Gastroesophageal sphincter (tissue), 4 donors: ENCODE measurements at regions not wholly inside any gene's neighbourhood (a gene's known extent, or its start where the extent isn't known, plus 50 kb on each side); places are given as distances from the start of the nearest gene placed in this dataset.

ENCODE experiments used
- ATAC-seq: fragments of 150-250 bp; one replicate; pipeline ENCODE4 v1.9.1; 2016; ENCODE audit warnings: mild to moderate bottlenecking, moderate library complexity
- H3K27ac ChIP-seq, 4 donors: fragments of 200-600 bp; sonication (generic) in 3 of 4; 1 replicate in 3 of 4; 2 replicates in 1 of 4; pipeline ENCODE4 v1.5.1; 2016 to 2019
- H3K27me3 ChIP-seq: fragments of 200-600 bp; sonication (generic); one replicate; pipeline ENCODE4 v1.5.1; 2019
- H3K36me3 ChIP-seq, 2 donors: fragments of 200-600 bp; sonication (generic); one replicate each; pipeline ENCODE4 v1.5.1; 2019; ENCODE audit warnings: control low read depth in 1 of 2
- H3K4me1 ChIP-seq, 3 donors: fragments of 200-600 bp; sonication (generic); 1 replicate in 2 of 3; 2 replicates in 1 of 3; pipeline ENCODE4 v1.5.1; 2016 to 2019; ENCODE audit warnings: control low read depth in 2 of 3
- H3K4me3 ChIP-seq, 2 donors: fragments of 200-600 bp; sonication (generic); one replicate each; pipeline ENCODE4 v1.5.1; 2019; ENCODE audit warnings: mild to moderate bottlenecking in 1 of 2, moderate library complexity in 1 of 2
- H3K9me3 ChIP-seq, 3 donors: fragments of 200-600 bp; sonication (generic); one replicate each; pipeline ENCODE4 v1.5.1; 2017 to 2019; ENCODE audit warnings: control low read depth in 2 of 3
- CTCF ChIP-seq, 4 experiments: fragments of 200-600 bp in 2 of 4; fragments of 450-650 bp in 2 of 4; sonication (generic) in 1 of 4; IDR thresholded peaks; one replicate each; pipeline ENCODE4 v1.5.1; 2017 to 2019; ENCODE audit warnings: antibody characterized with exemption in 4 of 4, mild to moderate bottlenecking in 2 of 4, moderate library complexity in 2 of 4
- EP300 ChIP-seq: sonication (generic); formaldehyde crosslinking; IDR thresholded peaks from one replicate; pipeline ENCODE4 v1.6.1; 2017; ENCODE audit warnings: antibody characterized with exemption, mild to moderate bottlenecking
- POLR2A ChIP-seq, 2 donors: fragments of 450-650 bp; IDR thresholded peaks; one replicate each; pipeline ENCODE4 v1.6.1; 2017; ENCODE audit warnings: antibody characterized with exemption in 2 of 2, mild to moderate bottlenecking in 2 of 2, moderate library complexity in 1 of 2
- POLR2AphosphoS5 ChIP-seq: sonication (generic); formaldehyde crosslinking; IDR thresholded peaks from one replicate; pipeline ENCODE4 v1.6.1; 2017; ENCODE audit warnings: antibody characterized with exemption
- WGBS, 2 donors: methylation state at CpG; one replicate each; pipeline ENCODE4 v1.1.5; 2018; ENCODE audit warnings: low coverage in 1 of 2; 5-methylcytosine and 5-hydroxymethylcytosine counted together

DNA sequence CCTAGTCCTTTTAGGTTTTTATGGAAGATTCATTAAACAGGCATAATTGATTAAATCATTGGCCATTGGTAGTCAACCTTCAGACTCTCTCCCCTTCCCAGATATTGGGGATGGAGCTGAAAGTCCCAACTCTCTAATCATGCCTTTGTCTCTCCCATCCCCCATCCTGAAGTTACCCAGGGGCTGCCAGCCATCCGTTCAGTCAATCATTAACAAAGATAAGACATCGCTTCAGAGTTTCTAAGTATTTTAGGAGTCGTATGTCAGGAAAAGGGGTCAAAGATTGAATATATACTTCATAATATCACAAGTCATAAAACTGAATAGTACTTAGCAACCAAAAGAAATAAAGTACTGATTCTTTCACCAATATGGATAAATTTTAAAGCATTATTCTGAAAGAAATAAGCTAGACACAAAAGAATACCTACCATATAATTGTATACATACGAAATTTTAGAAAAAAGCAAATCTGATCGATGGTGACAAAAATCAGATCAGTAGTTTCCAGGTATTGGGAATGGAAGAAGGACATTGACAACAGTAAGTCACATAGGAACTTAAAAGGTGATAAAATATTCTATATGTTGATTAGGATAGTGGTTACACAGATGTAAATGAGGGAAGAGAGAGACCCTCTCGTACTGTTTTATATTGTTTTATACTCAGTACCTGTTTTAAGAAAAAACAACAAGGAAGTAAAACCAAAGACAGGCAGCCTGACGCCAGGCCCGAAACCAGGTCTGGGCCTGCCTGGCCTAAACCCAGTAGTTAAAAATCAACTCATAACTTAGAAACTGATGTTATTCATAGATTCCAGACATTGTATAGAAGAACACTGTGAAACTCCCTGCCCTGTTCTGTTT lies 414.4 kb downstream of the DAD1 start:
- no peak overlapping the region for H3K4me3 ChIP-seq
- no peaks in the 10 kb centered on the region for H3K36me3 ChIP-seq
- TF ChIP-seq CTCF (IDR thresholded peaks at IDR 0.05) (no peak), POLR2AphosphoS5 (no peak), POLR2A (IDR thresholded peaks at IDR 0.05) (no peak), EP300 (no peak)
- no peaks in the 10 kb centered on the region for H3K4me1 ChIP-seq
- H3K9me3 ChIP-seq, result no peaks in the 10 kb centered on the region
- 73 to 98% methylated on average over 7 of the region's 8 CpGs for WGBS, 2 donors
- H3K27ac ChIP-seq, result no peak overlapping the region
- no peak for ATAC-seq
- H3K27me3 ChIP-seq, result no peaks in the 10 kb centered on the region

DNA sequence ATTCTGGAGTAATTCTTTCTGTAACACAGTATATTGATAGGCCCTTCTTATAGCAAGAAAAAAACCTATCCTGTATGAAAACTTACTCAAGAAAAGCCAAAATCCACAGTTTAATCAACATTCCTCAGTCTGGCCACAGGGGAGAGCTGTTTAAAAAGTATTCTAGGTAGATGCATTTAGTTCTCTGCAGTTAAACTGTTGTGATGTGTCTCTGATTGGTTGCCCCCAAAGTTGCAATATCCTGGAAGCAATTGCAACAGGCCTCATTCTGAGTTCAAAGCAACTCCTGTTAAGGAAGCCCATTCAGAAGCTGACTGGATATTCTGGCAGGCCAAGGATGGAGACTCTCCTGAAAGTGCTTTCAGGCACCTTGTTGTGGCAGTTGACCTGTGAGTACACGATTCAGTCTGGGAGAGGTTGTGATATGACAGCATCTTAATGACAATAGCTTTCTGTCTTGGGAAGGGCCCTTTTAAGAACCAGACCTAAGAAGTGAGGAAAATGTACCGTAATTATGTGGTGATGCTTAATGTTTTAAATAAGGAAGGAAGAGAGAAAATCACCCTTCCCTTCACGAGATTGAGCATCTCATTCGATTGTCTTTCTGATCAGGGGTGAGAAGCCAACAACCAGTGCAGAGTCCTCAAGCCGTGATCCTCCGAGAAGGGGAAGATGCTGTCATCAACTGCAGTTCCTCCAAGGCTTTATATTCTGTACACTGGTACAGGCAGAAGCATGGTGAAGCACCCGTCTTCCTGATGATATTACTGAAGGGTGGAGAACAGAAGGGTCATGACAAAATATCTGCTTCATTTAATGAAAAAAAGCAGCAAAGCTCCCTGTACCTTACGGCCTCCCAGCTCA lies 420.7 kb downstream of the DAD1 start:
- TF ChIP-seq CTCF (IDR thresholded peaks at IDR 0.05) (no peak), POLR2A (IDR thresholded peaks at IDR 0.05) (no peak), POLR2AphosphoS5 (no peak), EP300 (no peak)
- no peak overlapping the region for H3K4me3 ChIP-seq
- H3K9me3 ChIP-seq, result no peaks in the 10 kb centered on the region
- no peak for ATAC-seq
- peaks cover 5% of the 10 kb centered on the region for H3K27me3 ChIP-seq
- no peaks in the 10 kb centered on the region for H3K36me3 ChIP-seq
- 86 to 96% methylated on average over 3 to 8 of the region's 8 CpGs for WGBS, 2 donors
- no peak overlapping the region for H3K27ac ChIP-seq
- no peaks in the 10 kb centered on the region for H3K4me1 ChIP-seq

- TF ChIP-seq CTCF (IDR thresholded peaks at IDR 0.05), result no peak
- TF ChIP-seq POLR2AphosphoS5, result no peak
- no peak for TF ChIP-seq POLR2A (IDR thresholded peaks at IDR 0.05)
- no peak for TF ChIP-seq EP300
- no peaks in the 10 kb centered on the region for H3K9me3 ChIP-seq
- ATAC-seq, result no peak
Observed at GRCh38 chr14:22164616-22165015, 424.4 kb downstream of the DAD1 start.

GRCh38 chr14:22163051-22163450 lies 426.0 kb downstream of the DAD1 start:
- Histone ChIP-seq H3K27ac (no peak overlapping the region), H3K27me3 (peaks cover 7% of the 10 kb centered on the region), H3K4me3 (no peak overlapping the region), H3K9me3 (no peaks in the 10 kb centered on the region), H3K36me3 (no peaks in the 10 kb centered on the region), H3K4me1 (no peaks in the 10 kb centered on the region)
- TF ChIP-seq EP300, result no peak
- TF ChIP-seq CTCF (IDR thresholded peaks at IDR 0.05), result no peak
- TF ChIP-seq POLR2AphosphoS5, result no peak
- TF ChIP-seq POLR2A (IDR thresholded peaks at IDR 0.05), result no peak
- no peak for ATAC-seq

More at GRCh38 chr14:22164616-22165015, 424.4 kb downstream of the DAD1 start:
- Histone ChIP-seq H3K36me3 (no peaks in the 10 kb centered on the region), H3K4me3 (no peak overlapping the region), H3K27me3 (peaks cover 7% of the 10 kb centered on the region), H3K27ac (no peak overlapping the region), H3K4me1 (no peaks in the 10 kb centered on the region)
- WGBS, 2 donors, result 31 to 61% methylated on average over 3 of the region's 3 CpGs
